ENCODE measurements at regions not wholly inside any gene's neighbourhood (a gene's known extent, or its start where the extent isn't known, plus 50 kb on each side); places are given as distances from the start of the nearest gene placed in this dataset.
"Not testable (repeated sequence)": the region's sequence is repeated elsewhere in the genome, so short reads cannot be mapped to it uniquely, and the experiment has no call there.

- DNase-seq (ENCODE audit: low spot score), result no peak
These were observed 503.6 kb upstream of the AMELY start for GRCh38 chrY:7415157-7415633.

GRCh38 chrY:7390056-7390455 is 478.5 kb upstream of the AMELY start:
- no peak for DNase-seq (ENCODE audit: low spot score)

GRCh38 chrY:7382988-7383387 is 471.4 kb upstream of the AMELY start:
- DNase-seq (ENCODE audit: low spot score), result no peak

- no peak for DNase-seq (ENCODE audit: low spot score)
These were observed 465.5 kb upstream of the AMELY start for GRCh38 chrY:7377091-7377490.

GRCh38 chrY:7374485-7374884 is 462.9 kb upstream of the AMELY start:
- DNase-seq (ENCODE audit: low spot score), result not testable (repeated sequence)

- DNase-seq (ENCODE audit: low spot score), result not testable (repeated sequence)
These were observed 460.4 kb upstream of the AMELY start for GRCh38 chrY:7371953-7372352.

- DNase-seq (ENCODE audit: low spot score), result not testable (repeated sequence)
These were observed 459.5 kb upstream of the AMELY start for GRCh38 chrY:7371026-7371425.

- DNase-seq (ENCODE audit: low spot score), result no peak
These were observed 448.0 kb upstream of the AMELY start for GRCh38 chrY:7359520-7359919.

GRCh38 chrY:7358103-7358752 is 446.7 kb upstream of the AMELY start:
- no peak for DNase-seq (ENCODE audit: low spot score)

- DNase-seq (ENCODE audit: low spot score), result not testable (repeated sequence)
These were observed 444.3 kb upstream of the AMELY start for GRCh38 chrY:7355891-7356290.

GRCh38 chrY:7344661-7345060 is 433.1 kb upstream of the AMELY start:
- DNase-seq (ENCODE audit: low spot score), result peak; percentile 43

- no peak for DNase-seq (ENCODE audit: low spot score)
These were observed 431.7 kb upstream of the AMELY start for GRCh38 chrY:7343261-7343660.

- DNase-seq (ENCODE audit: low spot score), result not testable (repeated sequence)
These were observed 431.2 kb upstream of the AMELY start for GRCh38 chrY:7342732-7343131.

GRCh38 chrY:7339391-7340087 is 428.0 kb upstream of the AMELY start:
- no peak for DNase-seq (ENCODE audit: low spot score)

- DNase-seq (ENCODE audit: low spot score), result no peak
These were observed 424.7 kb upstream of the AMELY start for GRCh38 chrY:7336023-7336873.

GRCh38 chrY:7334449-7334848 is 422.9 kb upstream of the AMELY start:
- no peak for DNase-seq (ENCODE audit: low spot score)

GRCh38 chrY:7326296-7327246 is 415.0 kb upstream of the AMELY start:
- DNase-seq (ENCODE audit: low spot score), result no peak

- no peak for DNase-seq (ENCODE audit: low spot score)
These were observed 414.0 kb upstream of the AMELY start for GRCh38 chrY:7325531-7325930.

- no peak for DNase-seq (ENCODE audit: low spot score)
These were observed 409.2 kb upstream of the AMELY start for GRCh38 chrY:7320751-7321150.

GRCh38 chrY:7320171-7320570 is 408.6 kb upstream of the AMELY start:
- DNase-seq (ENCODE audit: low spot score), result not testable (repeated sequence)

GRCh38 chrY:7318122-7318521 is 406.6 kb upstream of the AMELY start:
- no peak for DNase-seq (ENCODE audit: low spot score)

GRCh38 chrY:7317571-7317970 is 406.0 kb upstream of the AMELY start:
- DNase-seq (ENCODE audit: low spot score), result no peak
